ENCODE measurements at regions not wholly inside any gene's neighbourhood (a gene's known extent, or its start where the extent isn't known, plus 50 kb on each side); places are given as distances from the start of the nearest gene placed in this dataset.
"Not testable (repeated sequence)": the region's sequence is repeated elsewhere in the genome, so short reads cannot be mapped to it uniquely, and the experiment has no call there.

- H3K4me3 ChIP-seq (ENCODE audit: control insufficient read depth in 1 of 7, extremely low read depth in 1 of 7, insufficient read depth in 4 of 7, low read depth in 2 of 7, low read length in 6 of 7); H3K4me1 ChIP-seq (ENCODE audit: control extremely low read depth in 1 of 4, control insufficient read depth in 4 of 4, insufficient read depth in 4 of 4, low read length in 3 of 4); H3K36me3 ChIP-seq (ENCODE audit: control insufficient read depth in 4 of 4, insufficient read depth in 4 of 4, low read length in 3 of 4); CTCF ChIA-PET; H3K27me3 ChIP-seq (replicated peaks in 2 of 5; ENCODE audit: control insufficient read depth in 4 of 5, insufficient read depth in 5 of 5, low read length in 4 of 5); H3K27ac ChIP-seq (ENCODE audit: insufficient read depth in 1 of 2, low read depth in 1 of 2, low read length in 2 of 2, poor library complexity in 1 of 2, severe bottlenecking in 2 of 2); DNase-seq; POLR2A ChIA-PET: not testable (repeated sequence)
- WGBS (ENCODE audit: insufficient coverage), result 52% methylated on average over 5 of the region's 5 CpGs
- H3K9me3 ChIP-seq (ENCODE audit: control extremely low read depth in 1 of 5, control insufficient read depth in 4 of 5, insufficient read depth in 2 of 5, low read depth in 1 of 5, low read length in 4 of 5), result peaks cover 1 to 29% (median 12%) of the 10 kb centered on the region in 5 experiments
These were observed 4752.2 kb upstream of the OR11H1 start for GRCh38 chr22:10775601-10776357.

GRCh38 chr22:10776358-10776729 lies 4751.6 kb upstream of the OR11H1 start:
- H3K27me3 ChIP-seq (replicated peaks in 2 of 5; ENCODE audit: control insufficient read depth in 4 of 5, insufficient read depth in 5 of 5, low read length in 4 of 5); H3K36me3 ChIP-seq (ENCODE audit: control insufficient read depth in 4 of 4, insufficient read depth in 4 of 4, low read length in 3 of 4); H3K4me1 ChIP-seq (ENCODE audit: control extremely low read depth in 1 of 4, control insufficient read depth in 4 of 4, insufficient read depth in 4 of 4, low read length in 3 of 4); H3K4me3 ChIP-seq (ENCODE audit: control insufficient read depth in 1 of 7, extremely low read depth in 1 of 7, insufficient read depth in 4 of 7, low read depth in 2 of 7, low read length in 6 of 7); CTCF ChIA-PET; H3K27ac ChIP-seq (ENCODE audit: insufficient read depth in 1 of 2, low read depth in 1 of 2, low read length in 2 of 2, poor library complexity in 1 of 2, severe bottlenecking in 2 of 2); POLR2A ChIA-PET; DNase-seq: not testable (repeated sequence)
- peaks cover 1 to 32% (median 12%) of the 10 kb centered on the region in 5 experiments for H3K9me3 ChIP-seq (ENCODE audit: control extremely low read depth in 1 of 5, control insufficient read depth in 4 of 5, insufficient read depth in 2 of 5, low read depth in 1 of 5, low read length in 4 of 5)
- 51% methylated on average over 5 of the region's 7 CpGs for WGBS (ENCODE audit: insufficient coverage)

GRCh38 chr22:10777733-10778132 lies 4750.3 kb upstream of the OR11H1 start:
- H3K9me3 ChIP-seq (ENCODE audit: control extremely low read depth in 1 of 5, control insufficient read depth in 4 of 5, insufficient read depth in 2 of 5, low read depth in 1 of 5, low read length in 4 of 5), result peaks cover 0 to 39% (median 11%) of the 10 kb centered on the region in 5 experiments
- POLR2A ChIA-PET; H3K4me3 ChIP-seq (ENCODE audit: control insufficient read depth in 1 of 7, extremely low read depth in 1 of 7, insufficient read depth in 4 of 7, low read depth in 2 of 7, low read length in 6 of 7); H3K4me1 ChIP-seq (ENCODE audit: control extremely low read depth in 1 of 4, control insufficient read depth in 4 of 4, insufficient read depth in 4 of 4, low read length in 3 of 4); H3K36me3 ChIP-seq (ENCODE audit: control insufficient read depth in 4 of 4, insufficient read depth in 4 of 4, low read length in 3 of 4); H3K27ac ChIP-seq (ENCODE audit: insufficient read depth in 1 of 2, low read depth in 1 of 2, low read length in 2 of 2, poor library complexity in 1 of 2, severe bottlenecking in 2 of 2); CTCF ChIA-PET; H3K27me3 ChIP-seq (replicated peaks in 2 of 5; ENCODE audit: control insufficient read depth in 4 of 5, insufficient read depth in 5 of 5, low read length in 4 of 5); DNase-seq: not testable (repeated sequence)
- WGBS (ENCODE audit: insufficient coverage), result 74% methylated on average over 7 of the region's 11 CpGs

GRCh38 chr22:10778296-10778814 lies 4749.6 kb upstream of the OR11H1 start:
- DNase-seq, result no peak
- H3K27me3 ChIP-seq (replicated peaks in 2 of 5; ENCODE audit: control insufficient read depth in 4 of 5, insufficient read depth in 5 of 5, low read length in 4 of 5), result no peaks in the 10 kb centered on the region
- CTCF ChIA-PET, result no interaction called here
- H3K4me1 ChIP-seq (ENCODE audit: control extremely low read depth in 1 of 4, control insufficient read depth in 4 of 4, insufficient read depth in 4 of 4, low read length in 3 of 4), result no peaks in the 10 kb centered on the region
- H3K27ac ChIP-seq (ENCODE audit: insufficient read depth in 1 of 2, low read depth in 1 of 2, low read length in 2 of 2, poor library complexity in 1 of 2, severe bottlenecking in 2 of 2), result no peak overlapping the region
- WGBS (ENCODE audit: insufficient coverage), result 56% methylated on average over 5 of the region's 8 CpGs
- POLR2A ChIA-PET, result no interaction called here
- no peak overlapping the region for H3K4me3 ChIP-seq (ENCODE audit: control insufficient read depth in 1 of 7, extremely low read depth in 1 of 7, insufficient read depth in 4 of 7, low read depth in 2 of 7, low read length in 6 of 7)
- no peaks in the 10 kb centered on the region for H3K36me3 ChIP-seq (ENCODE audit: control insufficient read depth in 4 of 4, insufficient read depth in 4 of 4, low read length in 3 of 4)
- H3K9me3 ChIP-seq (ENCODE audit: control extremely low read depth in 1 of 5, control insufficient read depth in 4 of 5, insufficient read depth in 2 of 5, low read depth in 1 of 5, low read length in 4 of 5), result peaks cover 0 to 41% (median 13%) of the 10 kb centered on the region in 5 experiments

GRCh38 chr22:10779200-10779599 lies 4748.8 kb upstream of the OR11H1 start:
- CTCF ChIA-PET; H3K4me1 ChIP-seq (ENCODE audit: control extremely low read depth in 1 of 4, control insufficient read depth in 4 of 4, insufficient read depth in 4 of 4, low read length in 3 of 4); DNase-seq; H3K27ac ChIP-seq (ENCODE audit: insufficient read depth in 1 of 2, low read depth in 1 of 2, low read length in 2 of 2, poor library complexity in 1 of 2, severe bottlenecking in 2 of 2); H3K36me3 ChIP-seq (ENCODE audit: control insufficient read depth in 4 of 4, insufficient read depth in 4 of 4, low read length in 3 of 4); H3K4me3 ChIP-seq (ENCODE audit: control insufficient read depth in 1 of 7, extremely low read depth in 1 of 7, insufficient read depth in 4 of 7, low read depth in 2 of 7, low read length in 6 of 7); POLR2A ChIA-PET; H3K27me3 ChIP-seq (replicated peaks in 2 of 5; ENCODE audit: control insufficient read depth in 4 of 5, insufficient read depth in 5 of 5, low read length in 4 of 5): not testable (repeated sequence)
- H3K9me3 ChIP-seq (ENCODE audit: control extremely low read depth in 1 of 5, control insufficient read depth in 4 of 5, insufficient read depth in 2 of 5, low read depth in 1 of 5, low read length in 4 of 5), result peaks cover 0 to 42% (median 11%) of the 10 kb centered on the region in 5 experiments
- WGBS (ENCODE audit: insufficient coverage), result 73% methylated on average over 5 of the region's 6 CpGs

GRCh38 chr22:10780281-10780680 lies 4747.7 kb upstream of the OR11H1 start:
- H3K9me3 ChIP-seq (ENCODE audit: control extremely low read depth in 1 of 5, control insufficient read depth in 4 of 5, insufficient read depth in 2 of 5, low read depth in 1 of 5, low read length in 4 of 5), result peaks cover 0 to 37% (median 10%) of the 10 kb centered on the region in 5 experiments
- POLR2A ChIA-PET, result no interaction called here
- WGBS (ENCODE audit: insufficient coverage), result 67% methylated on average over 7 of the region's 8 CpGs
- no peaks in the 10 kb centered on the region for H3K4me1 ChIP-seq (ENCODE audit: control extremely low read depth in 1 of 4, control insufficient read depth in 4 of 4, insufficient read depth in 4 of 4, low read length in 3 of 4)
- H3K27me3 ChIP-seq (replicated peaks in 2 of 5; ENCODE audit: control insufficient read depth in 4 of 5, insufficient read depth in 5 of 5, low read length in 4 of 5), result no peaks in the 10 kb centered on the region
- no peaks in the 10 kb centered on the region for H3K36me3 ChIP-seq (ENCODE audit: control insufficient read depth in 4 of 4, insufficient read depth in 4 of 4, low read length in 3 of 4)
- H3K27ac ChIP-seq (ENCODE audit: insufficient read depth in 1 of 2, low read depth in 1 of 2, low read length in 2 of 2, poor library complexity in 1 of 2, severe bottlenecking in 2 of 2), result no peak overlapping the region
- no peak overlapping the region for H3K4me3 ChIP-seq (ENCODE audit: control insufficient read depth in 1 of 7, extremely low read depth in 1 of 7, insufficient read depth in 4 of 7, low read depth in 2 of 7, low read length in 6 of 7)
- no peak for DNase-seq
- CTCF ChIA-PET, result interaction anchor here (1.2 kb wide), 1 partner anchor 13 kb away, joined by 3 read pairs; no protein-coding TSS in a partner anchor

GRCh38 chr22:10781571-10782403 lies 4746.2 kb upstream of the OR11H1 start:
- no peaks in the 10 kb centered on the region for H3K4me1 ChIP-seq (ENCODE audit: control extremely low read depth in 1 of 4, control insufficient read depth in 4 of 4, insufficient read depth in 4 of 4, low read length in 3 of 4)
- H3K27me3 ChIP-seq (replicated peaks in 2 of 5; ENCODE audit: control insufficient read depth in 4 of 5, insufficient read depth in 5 of 5, low read length in 4 of 5), result no peaks in the 10 kb centered on the region
- 70% methylated on average over 9 of the region's 10 CpGs for WGBS (ENCODE audit: insufficient coverage)
- POLR2A ChIA-PET, result no interaction called here
- H3K9me3 ChIP-seq (ENCODE audit: control extremely low read depth in 1 of 5, control insufficient read depth in 4 of 5, insufficient read depth in 2 of 5, low read depth in 1 of 5, low read length in 4 of 5), result peaks cover 0 to 32% (median 8%) of the 10 kb centered on the region in 5 experiments
- DNase-seq, result no peak
- no peak overlapping the region for H3K27ac ChIP-seq (ENCODE audit: insufficient read depth in 1 of 2, low read depth in 1 of 2, low read length in 2 of 2, poor library complexity in 1 of 2, severe bottlenecking in 2 of 2)
- CTCF ChIA-PET, result no interaction called here
- no peak overlapping the region for H3K4me3 ChIP-seq (ENCODE audit: control insufficient read depth in 1 of 7, extremely low read depth in 1 of 7, insufficient read depth in 4 of 7, low read depth in 2 of 7, low read length in 6 of 7)
- no peaks in the 10 kb centered on the region for H3K36me3 ChIP-seq (ENCODE audit: control insufficient read depth in 4 of 4, insufficient read depth in 4 of 4, low read length in 3 of 4)

Data from common myeloid progenitor, CD34-positive (primary cell).